GM12892 (cell line): ENCODE measurements at regions not wholly inside any gene's neighbourhood (a gene's known extent, or its start where the extent isn't known, plus 50 kb on each side); places are given as distances from the start of the nearest gene placed in this dataset.

Experiments used
- POLR2A ChIP-seq: IDR thresholded peaks from 2 replicates; pipeline ENCODE4 v1.6.1; 2011; ENCODE audit warnings: low read depth, low read length, control low read depth
- POLR2AphosphoS5 ChIP-seq: IDR thresholded peaks from 2 replicates; pipeline ENCODE4 v1.6.1; 2011; ENCODE audit warnings: low read depth, low read length, control low read depth

DNA sequence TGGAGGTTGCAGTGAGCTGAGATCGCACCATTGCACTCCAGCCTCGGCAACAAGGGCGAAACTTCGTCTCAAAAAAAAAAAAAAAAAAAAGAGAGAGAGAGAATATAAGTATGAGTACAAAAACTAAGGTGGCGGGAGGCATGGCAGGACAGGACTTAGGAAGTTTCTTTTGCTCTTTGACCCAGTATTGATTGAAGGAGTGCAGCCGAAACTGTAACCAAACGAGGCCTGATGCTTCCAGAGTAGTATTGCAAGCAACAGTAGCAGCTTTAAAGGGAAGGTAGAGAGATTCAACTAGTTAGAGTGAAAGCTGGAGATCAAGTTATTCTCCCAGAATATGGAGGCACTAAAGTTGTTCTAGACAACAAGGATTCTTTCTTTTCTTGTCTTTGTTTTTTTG, 99.2 kb upstream of the CASZ1 start:
- no peak for TF ChIP-seq POLR2AphosphoS5
- no peak for TF ChIP-seq POLR2A
